A549 (cell line): ENCODE measurements at regions not wholly inside any gene's neighbourhood (a gene's known extent, or its start where the extent isn't known, plus 50 kb on each side); places are given as distances from the start of the nearest gene placed in this dataset.

Experiments
- ATAC-seq, 2 experiments: fragments of 200-7000 bp in 1 of 2; fragments of >200 bp in 1 of 2; cut with Nextera tagmentation in 1 of 2; cut with Tn5 transposase in 1 of 2; 3 replicates each; pipeline versions ENCODE4 v1.8.0 to v1.9.1; 2018 to 2020; ENCODE audit warnings: mild to moderate bottlenecking in 1 of 2, moderate library complexity in 1 of 2
- CTCF ChIA-PET: fragments of 300-600 bp; sonication (Branson Sonifier 250); formaldehyde crosslinking; extraction: SDS; loops from one replicate; lab custom pipeline; 2021; ENCODE audit warnings: antibody characterized with exemption, inconsistent platforms; lab: Yijun Ruan, JAX
- POLR2A ChIA-PET: fragments of 350-600 bp; formaldehyde crosslinking; extraction: SDS; loops from one replicate; lab custom pipeline; 2021; ENCODE audit warnings: antibody characterized with exemption, inconsistent platforms; lab: Yijun Ruan, JAX
- DNase-seq, 2 experiments: peaks; one replicate each; pipeline versions ENCODE4 v3.0.0 to v3.0.0-alpha.2; 2011 to 2016; ENCODE audit warnings: low read depth in 1 of 2, low spot score in 1 of 2
- FAIRE-seq: peaks from 2 replicates; lab custom pipeline; 2011; peaks lifted over from hg19 to GRCh38; lab: Jason Lieb, UNC
- H3K27ac ChIP-seq, 2 experiments: fragments of >200 bp; sonication (Bioruptor Twin); formaldehyde crosslinking; 3 replicates each; pipeline ENCODE4 v1.5.1; 2016 to 2017
- H3K4me1 ChIP-seq: fragments of >200 bp; sonication (Bioruptor Twin); formaldehyde crosslinking; 3 replicates; pipeline ENCODE4 v1.6.1; 2016
- H3K4me2 ChIP-seq: fragments of >200 bp; sonication (Bioruptor Twin); formaldehyde crosslinking; 3 replicates; pipeline ENCODE4 v1.6.1; 2016
- H3K4me3 ChIP-seq: fragments of >200 bp; sonication (Bioruptor Twin); formaldehyde crosslinking; 3 replicates; pipeline ENCODE4 v1.5.1; 2016
- H3K9me3 ChIP-seq: fragments of >200 bp; sonication (Bioruptor Twin); formaldehyde crosslinking; 3 replicates; pipeline ENCODE4 v1.6.1; 2016
- BCL3 ChIP-seq: fragments of >200 bp; sonication (Bioruptor Twin); formaldehyde crosslinking; IDR thresholded peaks from 3 replicates; pipeline ENCODE4 v1.6.1; 2016
- CBX2 ChIP-seq: fragments of 200-600 bp; sonication (generic); IDR thresholded peaks from 2 replicates; pipeline ENCODE4 v1.6.1; 2016; ENCODE audit warnings: low read depth, mild to moderate bottlenecking, borderline replicate concordance
- CBX8 ChIP-seq: fragments of 200-600 bp; sonication (generic); IDR thresholded peaks from 2 replicates; pipeline ENCODE4 v1.6.1; 2016
- CHD2 ChIP-seq: fragments of 150-350 bp; IDR thresholded peaks from 2 replicates; pipeline ENCODE4 v1.6.1; 2014; ENCODE audit warnings: low read length; ENCODE audit not compliant: partially characterized antibody
- CTCF ChIP-seq: fragments of >200 bp; sonication (Bioruptor Twin); formaldehyde crosslinking; IDR thresholded peaks from 3 replicates; pipeline ENCODE4 v1.5.1; 2016
- E2F6 ChIP-seq: IDR thresholded peaks from 2 replicates; pipeline ENCODE4 v1.6.1; 2012; ENCODE audit warnings: low read depth, borderline replicate concordance
- EHF ChIP-seq: fragments of 250-450 bp; sonication (Bioruptor Pico); IDR thresholded peaks from 2 replicates; pipeline ENCODE4 v1.5.0; 2020; ENCODE audit warnings: mild to moderate bottlenecking
- FOSL2 ChIP-seq, 2 experiments: fragments of 450-650 bp in 1 of 2; fragments of >200 bp in 1 of 2; sonication (Bioruptor Twin) in 1 of 2; formaldehyde crosslinking; IDR thresholded peaks; 2 replicates each; pipeline versions ENCODE4 v1.5.0 to v1.6.1; 2016 to 2020; ENCODE audit warnings: mild to moderate bottlenecking in 1 of 2, moderate library complexity in 1 of 2
- GATA3 ChIP-seq: IDR thresholded peaks from 2 replicates; pipeline ENCODE4 v1.6.1; 2012; ENCODE audit warnings: borderline replicate concordance
- HDAC2 ChIP-seq: fragments of 200-600 bp; sonication (generic); IDR thresholded peaks from 2 replicates; pipeline ENCODE4 v1.6.1; 2016
- HOXA7 ChIP-seq: fragments of 250-450 bp; sonication (Bioruptor Pico); IDR thresholded peaks from 2 replicates; pipeline ENCODE4 v1.5.0; 2020; ENCODE audit warnings: mild to moderate bottlenecking, moderate library complexity
- JUN ChIP-seq, 2 experiments: fragments of >200 bp; sonication (Bioruptor Twin); formaldehyde crosslinking; IDR thresholded peaks; 2 replicates in 1 of 2; 3 replicates in 1 of 2; pipeline ENCODE4 v1.6.1; 2016 to 2017
- JUNB ChIP-seq: fragments of >200 bp; sonication (Bioruptor Twin); formaldehyde crosslinking; IDR thresholded peaks from 2 replicates; pipeline ENCODE4 v1.6.1; 2016
- KDM1A ChIP-seq: fragments of 200-600 bp; sonication (generic); IDR thresholded peaks from 2 replicates; pipeline ENCODE4 v1.6.1; 2016; ENCODE audit warnings: low read depth, mild to moderate bottlenecking
- KDM5A ChIP-seq: fragments of 200-600 bp; sonication (generic); IDR thresholded peaks from 2 replicates; pipeline ENCODE4 v1.6.1; 2016; ENCODE audit warnings: antibody characterized with exemption, mild to moderate bottlenecking
- MAFK ChIP-seq: fragments of 450-650 bp; IDR thresholded peaks from 2 replicates; pipeline ENCODE4 v1.6.1; 2014; ENCODE audit not compliant: partially characterized antibody
- MAX ChIP-seq: IDR thresholded peaks from 2 replicates; pipeline ENCODE4 v1.6.1; 2012
- MYC ChIP-seq: IDR thresholded peaks from 2 replicates; pipeline ENCODE4 v1.6.1; 2012; ENCODE audit warnings: mild to moderate bottlenecking, inconsistent platforms, low read length, improper control_type of control experiment, borderline replicate concordance
- RAD21 ChIP-seq, 2 experiments: fragments of >200 bp in 1 of 2; sonication (Bioruptor Twin) in 1 of 2; formaldehyde crosslinking in 1 of 2; IDR thresholded peaks in 1 of 2; conservative IDR thresholded peaks in 1 of 2; 2 replicates in 1 of 2; 3 replicates in 1 of 2; pipeline ENCODE4 v1.6.1; 2012 to 2018; ENCODE audit warnings: inconsistent platforms in 1 of 2
- RCOR1 ChIP-seq: fragments of 150-350 bp; IDR thresholded peaks from 2 replicates; pipeline ENCODE4 v1.6.1; 2014; ENCODE audit warnings: antibody characterized with exemption, low read length, low read depth
- REST ChIP-seq: fragments of 200-600 bp; sonication (generic); IDR thresholded peaks from 2 replicates; pipeline ENCODE4 v1.6.1; 2016; ENCODE audit warnings: antibody characterized with exemption, mild to moderate bottlenecking, moderate library complexity
- TFCP2L1 ChIP-seq: fragments of 250-450 bp; sonication (Bioruptor Pico); IDR thresholded peaks from 2 replicates; pipeline ENCODE4 v1.5.0; 2021; ENCODE audit warnings: mild to moderate bottlenecking
- TP53 ChIP-seq: fragments of 250-450 bp; sonication (Bioruptor Pico); IDR thresholded peaks from 2 replicates; pipeline ENCODE4 v1.5.0; 2021; ENCODE audit warnings: mild to moderate bottlenecking, moderate library complexity
- USF2 ChIP-seq: fragments of 450-650 bp; IDR thresholded peaks from 2 replicates; pipeline ENCODE4 v1.6.1; 2014; ENCODE audit warnings: antibody characterized with exemption
- WGBS: methylation state at CpG from one replicate; pipeline ENCODE4 v1.1.6; 2017; ENCODE audit errors: missing lambda C conversion rate; 5-methylcytosine and 5-hydroxymethylcytosine counted together

- TF ChIP-seq MAFK (no peak), MYC (no peak), EHF (no peak), CBX8 (no peak), HOXA7 (no peak)
Observed at GRCh38 chr11:33559567-33559966, 141.1 kb downstream of the C11orf91 start (continued).

- 83% methylated on average over 7 of the region's 7 CpGs for WGBS
- no peak for DNase-seq
- Histone ChIP-seq H3K9me3 (no peaks in the 10 kb centered on the region), H3K4me2 (no peak overlapping the region), H3K27ac (no peak overlapping the region), H3K4me3 (no peak overlapping the region), H3K4me1 (no peaks in the 10 kb centered on the region)
- FAIRE-seq: no peak
- no peak for ATAC-seq
- TF ChIP-seq CHD2: no peak
- TF ChIP-seq REST: no peak
- no peak for TF ChIP-seq USF2
- TF ChIP-seq GATA3: no peak
- no peak for TF ChIP-seq KDM1A
- TF ChIP-seq E2F6: no peak
- TF ChIP-seq JUN (IDR thresholded peaks at IDR 0.05): no peak
- no peak for TF ChIP-seq BCL3
- TF ChIP-seq TP53: no peak
- ChIA-PET CTCF (interaction anchor here (0.6 to 1.4 kb wide), 4 partner anchors 9 to 476 kb away, joined by 3 to 5 read pairs (median 3); no protein-coding TSS in a partner anchor), POLR2A (no interaction called here)
Observed at GRCh38 chr11:33558097-33558496, 142.5 kb downstream of the C11orf91 start.

- ATAC-seq: no peak
- H3K4me3 ChIP-seq: no peak overlapping the region
- H3K27ac ChIP-seq: no peak overlapping the region
- ChIA-PET CTCF (interaction anchor here (0.6 to 1.4 kb wide), 2 partner anchors 11 to 40 kb away, joined by 3 read pairs; no protein-coding TSS in a partner anchor), POLR2A (no interaction called here)
- H3K4me1 ChIP-seq: no peaks in the 10 kb centered on the region
- TF ChIP-seq JUN (IDR thresholded peaks at IDR 0.05) (no peak), JUNB (no peak), EHF (no peak), TFCP2L1 (CRISPR knock-in tag) (no peak), KDM5A (no peak), MAX (no peak), CTCF (no peak), FOSL2 (IDR thresholded peaks at IDR 0.05) (no peak), FOSL2 (CRISPR knock-in tag; IDR thresholded peaks at IDR 0.05) (no peak), RCOR1 (no peak), HDAC2 (no peak), E2F6 (no peak), CBX2 (no peak), RAD21 (conservative IDR thresholded peaks at IDR 0.05 in 1 of 2, IDR thresholded peaks at IDR 0.05 in 1 of 2) (no peak)
- H3K9me3 ChIP-seq: no peaks in the 10 kb centered on the region
- H3K4me2 ChIP-seq: no peak overlapping the region
- no peak for FAIRE-seq
- DNase-seq: no peak
- 85% methylated on average over 1 of the region's 1 CpG for WGBS
Observed at GRCh38 chr11:33557201-33557600, 143.4 kb downstream of the C11orf91 start.
